H9 (cell line): ENCODE measurements at regions not wholly inside any gene's neighbourhood (a gene's known extent, or its start where the extent isn't known, plus 50 kb on each side); places are given as distances from the start of the nearest gene placed in this dataset.

Source experiments
- DNase-seq: peaks from one replicate; pipeline ENCODE4 v3.0.0-alpha.2; 2017
- H2AFZ ChIP-seq: one replicate; pipeline ENCODE4 v1.6.1; 2013; ENCODE audit warnings: mild to moderate bottlenecking, low read length, control low read depth, moderate library complexity
- H2AK5ac ChIP-seq: 2 replicates; pipeline ENCODE4 v1.6.1; 2013; ENCODE audit warnings: low read length, control low read depth, mixed read lengths; ENCODE audit not compliant: insufficient read length
- H2BK120ac ChIP-seq: one replicate; pipeline ENCODE4 v1.6.1; 2013; ENCODE audit warnings: low read depth, mild to moderate bottlenecking, low read length, control low read depth, inconsistent platforms; ENCODE audit not compliant: poor library complexity, severe bottlenecking
- H2BK12ac ChIP-seq: 2 replicates; pipeline ENCODE4 v1.6.1; 2013; ENCODE audit warnings: low read length, control low read depth, mixed read lengths, low read depth; ENCODE audit not compliant: insufficient read length
- H2BK15ac ChIP-seq: 2 replicates; pipeline ENCODE4 v1.6.1; 2013; ENCODE audit warnings: low read depth, low read length, control low read depth
- H2BK20ac ChIP-seq: one replicate; pipeline ENCODE4 v1.6.1; 2013; ENCODE audit warnings: low read depth, mild to moderate bottlenecking, low read length, control low read depth, inconsistent platforms; ENCODE audit not compliant: poor library complexity, severe bottlenecking
- H2BK5ac ChIP-seq: 2 replicates; pipeline ENCODE4 v1.6.1; 2013; ENCODE audit warnings: low read length, control low read depth, mixed read lengths; ENCODE audit not compliant: insufficient read length
- H3K14ac ChIP-seq: 2 replicates; pipeline ENCODE4 v1.6.1; 2013; ENCODE audit warnings: low read length, control low read depth; ENCODE audit not compliant: insufficient read depth
- H3K18ac ChIP-seq: 2 replicates; pipeline ENCODE4 v1.6.1; 2013; ENCODE audit warnings: low read depth, mild to moderate bottlenecking, mixed read lengths, low read length, control low read depth; ENCODE audit not compliant: insufficient read length
- H3K23ac ChIP-seq: 2 replicates; pipeline ENCODE4 v1.6.1; 2013; ENCODE audit warnings: low read length, control low read depth, mixed read lengths, low read depth; ENCODE audit not compliant: insufficient read length
- H3K23me2 ChIP-seq: 2 replicates; pipeline ENCODE4 v1.6.1; 2013; ENCODE audit warnings: low read depth, mild to moderate bottlenecking, mixed read lengths, low read length, control low read depth; ENCODE audit not compliant: insufficient read length, poor library complexity, severe bottlenecking
- H3K27ac ChIP-seq: 2 replicates; pipeline ENCODE4 v1.5.1; 2013; ENCODE audit warnings: low read length, control low read depth, mixed read lengths, low read depth; ENCODE audit not compliant: insufficient read length
- H3K27me3 ChIP-seq: 2 replicates; pipeline ENCODE4 v1.6.1; 2013; ENCODE audit warnings: low read length, control low read depth, inconsistent platforms; ENCODE audit not compliant: insufficient read depth
- H3K4ac ChIP-seq: 2 replicates; pipeline ENCODE4 v1.6.1; 2013; ENCODE audit warnings: low read depth, mild to moderate bottlenecking, control low read depth, inconsistent platforms, low read length, moderate library complexity
- H3K4me1 ChIP-seq: 2 replicates; pipeline ENCODE4 v1.6.1; 2013; ENCODE audit warnings: low read length, control low read depth, inconsistent platforms; ENCODE audit not compliant: insufficient read depth
- H3K4me2 ChIP-seq: 2 replicates; pipeline ENCODE4 v1.6.1; 2013; ENCODE audit warnings: low read length, control low read depth, mixed read lengths; ENCODE audit not compliant: insufficient read length, insufficient read depth
- H3K56ac ChIP-seq: 2 replicates; pipeline ENCODE4 v1.6.1; 2013; ENCODE audit warnings: low read depth, mild to moderate bottlenecking, mixed read lengths, low read length, control low read depth; ENCODE audit not compliant: insufficient read length
- H3K79me1 ChIP-seq: 2 replicates; pipeline ENCODE4 v1.6.1; 2013; ENCODE audit warnings: low read depth, mild to moderate bottlenecking, moderate library complexity, low read length, control low read depth, inconsistent platforms; ENCODE audit not compliant: insufficient read depth, poor library complexity, severe bottlenecking
- H3K79me2 ChIP-seq: 2 replicates; pipeline ENCODE4 v1.6.1; 2013; ENCODE audit warnings: low read length, control low read depth, inconsistent platforms; ENCODE audit not compliant: insufficient read depth
- H3K9ac ChIP-seq: 2 replicates; pipeline ENCODE4 v1.6.1; 2013; ENCODE audit warnings: low read length, control low read depth, mixed read lengths; ENCODE audit not compliant: insufficient read length; ENCODE audit errors: extremely low read depth
- H3K9me3 ChIP-seq: one replicate; pipeline ENCODE4 v1.6.1; 2013; ENCODE audit warnings: low read depth, low read length, inconsistent platforms; ENCODE audit not compliant: control insufficient read depth
- H3T11ph ChIP-seq: one replicate; pipeline ENCODE4 v1.6.1; 2013; ENCODE audit warnings: mild to moderate bottlenecking, low read length, control low read depth, inconsistent platforms
- H4K20me1 ChIP-seq: one replicate; pipeline ENCODE4 v1.6.1; 2013; ENCODE audit not compliant: control insufficient read depth, insufficient read length, insufficient read depth
- H4K5ac ChIP-seq: 2 replicates; pipeline ENCODE4 v1.6.1; 2013; ENCODE audit warnings: low read depth, mild to moderate bottlenecking, mixed read lengths, low read length, control low read depth; ENCODE audit not compliant: insufficient read length
- H4K8ac ChIP-seq: replicated peaks from 2 replicates; pipeline ENCODE4 v1.6.1; 2013; ENCODE audit warnings: low read length, control low read depth, mixed read lengths, low read depth; ENCODE audit not compliant: insufficient read length
- H4K91ac ChIP-seq: 2 replicates; pipeline ENCODE4 v1.6.1; 2013; ENCODE audit warnings: low read depth, mild to moderate bottlenecking, moderate library complexity, mixed read lengths, low read length, control low read depth; ENCODE audit not compliant: insufficient read length
- H3K27ac Mint-ChIP-seq, 3 experiments: 2 replicates in 2 of 3; 3 replicates in 1 of 3; pipeline ENCODE4 v1.8.0; 2020 to 2021; ENCODE audit warnings: mixed read lengths in 3 of 3, mild to moderate bottlenecking in 1 of 3, moderate library complexity in 1 of 3
- H3K27me3 Mint-ChIP-seq: 2 replicates; pipeline ENCODE4 v1.8.0; 2021; ENCODE audit warnings: low read depth, mild to moderate bottlenecking, moderate library complexity, mixed read lengths
- H3K36me3 Mint-ChIP-seq, 3 experiments: 2 replicates in 2 of 3; 3 replicates in 1 of 3; pipeline ENCODE4 v1.8.0; 2020 to 2021; ENCODE audit warnings: low read depth in 3 of 3, mixed read lengths in 3 of 3; ENCODE audit not compliant: insufficient read depth in 1 of 3
- H3K4me1 Mint-ChIP-seq, 2 experiments: 2 replicates each; pipeline ENCODE4 v1.8.0; 2020; ENCODE audit warnings: mixed read lengths in 2 of 2
- H3K4me3 Mint-ChIP-seq, 2 experiments: 2 replicates in 1 of 2; 3 replicates in 1 of 2; pipeline ENCODE4 v1.8.0; 2020 to 2021; ENCODE audit warnings: mild to moderate bottlenecking in 2 of 2, mixed read lengths in 2 of 2, moderate library complexity in 1 of 2
- H3K9me3 Mint-ChIP-seq, 2 experiments: 2 replicates in 1 of 2; 3 replicates in 1 of 2; pipeline ENCODE4 v1.8.0; 2020; ENCODE audit warnings: mild to moderate bottlenecking in 2 of 2, mixed read lengths in 2 of 2, moderate library complexity in 1 of 2
- CTCF ChIP-seq: fragments of 200-600 bp; sonication (generic); conservative IDR thresholded peaks from 3 replicates; pipeline ENCODE4 v1.8.0; 2021; ENCODE audit warnings: antibody characterized with exemption, mild to moderate bottlenecking
- WGBS: extraction: QIAGEN DNeasy Blood & Tissue Kit; methylation state at CpG from one replicate; pipeline ENCODE4 v1.1.7; 2013; ENCODE audit warnings: missing lambda C conversion rate, low lambda C conversion rate, mixed read lengths; ENCODE audit not compliant: insufficient read length; ENCODE audit errors: extremely low coverage; 5-methylcytosine and 5-hydroxymethylcytosine counted together

- H3K27ac Mint-ChIP-seq: no peak overlapping the region
- H4K5ac ChIP-seq: no peak overlapping the region
- peaks cover 9% of the 10 kb centered on the region; the same call in 1 of the 2 replicates for H3K4me1 ChIP-seq
- H4K91ac ChIP-seq: no peak overlapping the region
- peaks cover 4% of the 10 kb centered on the region for H3K27me3 Mint-ChIP-seq
- DNase-seq: no peak
- no peaks in the 10 kb centered on the region for H3K9me3 ChIP-seq
- H3K36me3 Mint-ChIP-seq: peaks cover 3 to 11% (median 3%) of the 10 kb centered on the region in 3 experiments; a peak in 5 of 7 replicates
- WGBS: no CpG with 5 or more reads among the region's 6 CpGs
- TF ChIP-seq CTCF: no peak
- no peak overlapping the region for H3K23ac ChIP-seq
- H3K27ac ChIP-seq: no peak overlapping the region
- H4K20me1 ChIP-seq: no peaks in the 10 kb centered on the region
- no peak overlapping the region for H3K4me2 ChIP-seq
- no peak overlapping the region for H3K9ac ChIP-seq
- H3K18ac ChIP-seq: no peak overlapping the region
- H3K79me2 ChIP-seq: no peaks in the 10 kb centered on the region
- no peak overlapping the region for H4K8ac ChIP-seq
- H3K79me1 ChIP-seq: no peaks in the 10 kb centered on the region
- H3K56ac ChIP-seq: no peak overlapping the region
- no peak overlapping the region for H3K14ac ChIP-seq
- no peak overlapping the region for H2BK120ac ChIP-seq
- H3K4ac ChIP-seq: no peak overlapping the region
- H2BK15ac ChIP-seq: no peak overlapping the region
- H3K27me3 ChIP-seq: no peaks in the 10 kb centered on the region; the same call in 1 of the 2 replicates
- no peak overlapping the region for H2AFZ ChIP-seq
- no peak overlapping the region for H3T11ph ChIP-seq
- no peak overlapping the region for H2AK5ac ChIP-seq
- no peak overlapping the region for H2BK20ac ChIP-seq
- H2BK5ac ChIP-seq: no peak overlapping the region
- no peak overlapping the region for H2BK12ac ChIP-seq
- peaks cover 8 to 10% of the 10 kb centered on the region in 2 experiments for H3K9me3 Mint-ChIP-seq
- peaks cover 57 to 59% of the 10 kb centered on the region in 2 experiments for H3K4me1 Mint-ChIP-seq
- no peaks in the 10 kb centered on the region for H3K23me2 ChIP-seq
- 0 out of 5 replicates have a peak overlapping the region, but pooled peaks of 1 of the 2 experiments have one; percentile 33 for H3K4me3 Mint-ChIP-seq
Measured at GRCh38 chr18:8947566-8947965, 154.9 kb upstream of the NDUFV2 start.
